ENCODE measurements at regions not wholly inside any gene's neighbourhood (a gene's known extent, or its start where the extent isn't known, plus 50 kb on each side); places are given as distances from the start of the nearest gene placed in this dataset.

GRCh38 chr14:66065188-66065587 is 421.0 kb upstream of the CCDC196 start:
- TF ChIP-seq CTCF (IDR thresholded peaks at IDR 0.05; ENCODE audit: borderline replicate concordance, extremely low read depth, low read length, poor library complexity, severe bottlenecking) (no peak), EZH2 (IDR thresholded peaks at IDR 0.05; ENCODE audit: borderline replicate concordance, low read depth, low read length, severe bottlenecking) (no peak)
